Tibial nerve (tissue), 4 donors: ENCODE measurements at regions not wholly inside any gene's neighbourhood (a gene's known extent, or its start where the extent isn't known, plus 50 kb on each side); places are given as distances from the start of the nearest gene placed in this dataset.

Experiments used
- CTCF ChIP-seq, 5 experiments: fragments of 200-600 bp in 3 of 5; fragments of 450-650 bp in 2 of 5; sonication (generic) in 3 of 5; IDR thresholded peaks; one replicate each; pipeline ENCODE4 v1.5.1; 2016 to 2019; ENCODE audit warnings: antibody characterized with exemption in 5 of 5, mild to moderate bottlenecking in 3 of 5, moderate library complexity in 2 of 5
- EP300 ChIP-seq, 2 donors: sonication (generic); formaldehyde crosslinking; IDR thresholded peaks; one replicate each; pipeline ENCODE4 v1.6.1; 2017; ENCODE audit warnings: antibody characterized with exemption in 2 of 2, mild to moderate bottlenecking in 1 of 2

DNA sequence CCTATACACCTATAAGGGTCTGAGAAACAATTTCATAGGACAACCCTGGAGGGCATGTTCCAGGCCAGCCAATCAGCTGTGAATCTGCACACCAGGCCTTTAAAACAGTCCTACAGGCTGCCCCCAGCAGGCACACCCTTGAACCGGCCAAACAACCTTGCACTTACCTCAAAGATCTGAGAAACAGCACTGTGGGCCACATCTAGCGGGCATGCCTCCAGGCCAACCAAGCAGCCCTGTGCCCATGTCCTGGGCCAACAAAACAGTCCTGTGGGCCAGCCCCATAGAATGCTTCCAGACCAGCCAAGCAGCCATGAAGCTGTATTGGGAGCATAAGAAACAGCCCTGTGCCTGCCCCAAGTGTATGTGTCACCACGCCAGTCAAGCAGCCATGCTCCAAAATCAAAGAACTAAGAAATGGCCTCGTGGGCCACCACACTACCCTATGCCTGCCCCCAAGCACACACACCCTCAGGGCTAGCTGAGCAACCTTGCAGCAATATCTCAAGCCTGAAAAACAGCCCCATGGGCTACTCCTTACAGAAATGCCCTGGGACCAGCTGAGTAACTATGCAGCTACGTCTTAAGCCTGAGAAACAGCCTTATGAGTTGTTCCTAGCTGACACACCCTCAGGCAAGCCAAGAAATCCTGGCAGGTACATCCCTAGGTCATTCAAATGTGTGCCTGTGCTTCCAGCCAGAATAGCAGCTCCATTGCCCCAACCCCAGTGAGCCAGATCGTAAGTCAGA is 2243.8 kb upstream of the C9orf72 start:
- no peak for TF ChIP-seq CTCF (IDR thresholded peaks at IDR 0.05)
- TF ChIP-seq EP300 (IDR thresholded peaks at IDR 0.05), result no peak
